ENCODE measurements at regions not wholly inside any gene's neighbourhood (a gene's known extent, or its start where the extent isn't known, plus 50 kb on each side); places are given as distances from the start of the nearest gene placed in this dataset.

DNA sequence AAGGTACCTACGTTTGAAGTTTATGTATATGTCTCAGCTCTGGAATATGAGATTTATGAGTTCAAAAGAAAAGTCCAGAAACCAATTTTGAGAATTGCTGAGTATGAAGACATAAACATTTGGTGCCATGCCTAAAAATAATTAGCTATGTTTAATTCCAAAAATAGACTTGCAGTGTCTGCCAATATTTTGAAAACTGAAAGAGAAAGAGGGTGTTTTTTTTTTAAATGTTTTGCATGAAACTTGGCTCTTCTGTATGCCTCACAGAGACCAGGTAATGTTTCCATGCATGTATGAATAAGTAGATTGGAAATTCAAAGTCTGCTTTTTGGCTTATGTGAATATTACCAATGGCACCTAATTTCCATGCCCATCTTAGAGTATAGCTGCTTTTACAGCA, 634.4 kb upstream of the C9orf72 start:
- ChIA-PET CTCF (ENCODE audit: partially characterized antibody) (interaction anchor here (0.5 kb wide), 1 partner anchor 567 kb away, joined by 3 read pairs; no protein-coding TSS in a partner anchor), POLR2A (ENCODE audit: partially characterized antibody) (interaction anchor here (1.1 kb wide), 1 partner anchor 11 kb away, joined by 3 read pairs; no protein-coding TSS in a partner anchor)
- Histone ChIP-seq H2BK15ac (ENCODE audit: low read length) (no peak overlapping the region), H3K4me2 (ENCODE audit: insufficient read depth in 1 of 2, low read depth in 2 of 2, low read length in 2 of 2) (no peak overlapping the region), H3K4me1 (replicated peaks in 1 of 4; ENCODE audit: control insufficient read depth in 3 of 4, insufficient read depth in 4 of 4, low read length in 3 of 4) (no peaks in the 10 kb centered on the region), H3K9me3 (ENCODE audit: insufficient read depth in 2 of 2, low read depth in 1 of 2, low read length in 1 of 2) (no peaks in the 10 kb centered on the region), H3K27me3 (replicated peaks in 1 of 4; ENCODE audit: control insufficient read depth in 3 of 4, extremely low read depth in 1 of 4, insufficient read depth in 3 of 4, low read length in 3 of 4) (no peaks in the 10 kb centered on the region), H2BK120ac (replicated peaks; ENCODE audit: low read depth, low read length) (no peak overlapping the region), H3K14ac (ENCODE audit: insufficient read length) (no peak overlapping the region), H3K4ac (replicated peaks; ENCODE audit: insufficient read length, low read depth, low read length) (no peak overlapping the region), H3K4me3 (ENCODE audit: extremely low read depth in 1 of 4, insufficient read depth in 2 of 4, low read depth in 3 of 4, low read length in 4 of 4) (no peak overlapping the region), H4K5ac (ENCODE audit: insufficient read length, low read depth, low read length) (no peak overlapping the region), H3K79me1 (ENCODE audit: low read depth, low read length) (no peaks in the 10 kb centered on the region), H3K36me3 (ENCODE audit: control insufficient read depth in 2 of 4, insufficient read depth in 4 of 4, low read length in 3 of 4) (no peaks in the 10 kb centered on the region), H4K20me1 (replicated peaks in 1 of 2; ENCODE audit: control insufficient read depth in 1 of 2, insufficient read depth in 2 of 2, low read length in 2 of 2) (no peaks in the 10 kb centered on the region), H3K79me2 (ENCODE audit: control insufficient read depth in 1 of 2, insufficient read depth in 2 of 2, low read length in 2 of 2) (no peaks in the 10 kb centered on the region), H3K56ac (replicated peaks; ENCODE audit: insufficient read length, low read depth, low read length) (no peak overlapping the region), H2AK5ac (ENCODE audit: low read depth, low read length) (no peak overlapping the region), H2BK12ac (ENCODE audit: low read depth, low read length) (no peak overlapping the region), H4K8ac (ENCODE audit: extremely low read depth, insufficient read depth, low read length) (no peak overlapping the region), H3K18ac (ENCODE audit: extremely low read depth, low read length) (no peak overlapping the region), H4K91ac (replicated peaks; ENCODE audit: insufficient read length, low read length) (no peak overlapping the region), H2BK5ac (ENCODE audit: low read depth, low read length) (no peak overlapping the region), H3K23ac (ENCODE audit: insufficient read length) (no peak overlapping the region), H2AFZ (ENCODE audit: low read length) (no peak overlapping the region), H3K23me2 (ENCODE audit: low read depth, low read length) (no peaks in the 10 kb centered on the region), H2BK20ac (ENCODE audit: low read length) (no peak overlapping the region), H3K9ac (replicated peaks in 1 of 4; ENCODE audit: extremely low read depth in 1 of 4, low read depth in 3 of 4, low read length in 3 of 4) (no peak overlapping the region), H3K27ac (ENCODE audit: low read depth, low read length) (no peak overlapping the region)
- TF ChIP-seq RBBP5 (IDR thresholded peaks at IDR 0.05; ENCODE audit: borderline replicate concordance, low read depth, low read length): no peak
- no peak for FAIRE-seq
- 88% methylated on average over 1 of the region's 1 CpG; no CpG with 5 or more reads in 1 of the 2 experiments for WGBS, 2 experiments (ENCODE audit: extremely low coverage in 1 of 2, insufficient coverage in 1 of 2, insufficient read length in 1 of 2, insufficient replicate concordance in 2 of 2, low coverage in 1 of 2, low lambda C conversion rate in 2 of 2, missing lambda C conversion rate in 1 of 2)
- DNase-seq (ENCODE audit: low read depth in 1 of 2, low spot score in 2 of 2): no peak
